ENCODE measurements at regions not wholly inside any gene's neighbourhood (a gene's known extent, or its start where the extent isn't known, plus 50 kb on each side); places are given as distances from the start of the nearest gene placed in this dataset.

- TF ChIP-seq, protein P1, sequence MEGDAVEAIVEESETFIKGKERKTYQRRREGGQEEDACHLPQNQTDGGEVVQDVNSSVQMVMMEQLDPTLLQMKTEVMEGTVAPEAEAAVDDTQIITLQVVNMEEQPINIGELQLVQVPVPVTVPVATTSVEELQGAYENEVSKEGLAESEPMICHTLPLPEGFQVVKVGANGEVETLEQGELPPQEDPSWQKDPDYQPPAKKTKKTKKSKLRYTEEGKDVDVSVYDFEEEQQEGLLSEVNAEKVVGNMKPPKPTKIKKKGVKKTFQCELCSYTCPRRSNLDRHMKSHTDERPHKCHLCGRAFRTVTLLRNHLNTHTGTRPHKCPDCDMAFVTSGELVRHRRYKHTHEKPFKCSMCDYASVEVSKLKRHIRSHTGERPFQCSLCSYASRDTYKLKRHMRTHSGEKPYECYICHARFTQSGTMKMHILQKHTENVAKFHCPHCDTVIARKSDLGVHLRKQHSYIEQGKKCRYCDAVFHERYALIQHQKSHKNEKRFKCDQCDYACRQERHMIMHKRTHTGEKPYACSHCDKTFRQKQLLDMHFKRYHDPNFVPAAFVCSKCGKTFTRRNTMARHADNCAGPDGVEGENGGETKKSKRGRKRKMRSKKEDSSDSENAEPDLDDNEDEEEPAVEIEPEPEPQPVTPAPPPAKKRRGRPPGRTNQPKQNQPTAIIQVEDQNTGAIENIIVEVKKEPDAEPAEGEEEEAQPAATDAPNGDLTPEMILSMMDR (IDR thresholded peaks at IDR 0.05), result no peak
- TF ChIP-seq POLR2A (IDR thresholded peaks at IDR 0.05; ENCODE audit: low read depth), result no peak
- TF ChIP-seq POLR2AphosphoS5 (IDR thresholded peaks at IDR 0.05), result no peak
Measured at GRCh38 chr12:33531261-33531660, 91.6 kb upstream of the SYT10 start.

All from esophagus muscularis mucosa (tissue), 3 donors.